NCI-H524 treated with DMSO at 0.1 percent for 48 hours (cell line): ENCODE measurements at regions not wholly inside any gene's neighbourhood (a gene's known extent, or its start where the extent isn't known, plus 50 kb on each side); places are given as distances from the start of the nearest gene placed in this dataset.
"Not testable (repeated sequence)": the region's sequence is repeated elsewhere in the genome, so short reads cannot be mapped to it uniquely, and the experiment has no call there.

ENCODE experiments used
- DNase-seq: peaks from one replicate; lab custom pipeline; 2025; lab: John Stamatoyannopoulos, UW

- DNase-seq: not testable (repeated sequence)
These were observed 116.0 kb downstream of the PMAIP1 start for GRCh38 chr18:60015826-60016225.

DNA sequence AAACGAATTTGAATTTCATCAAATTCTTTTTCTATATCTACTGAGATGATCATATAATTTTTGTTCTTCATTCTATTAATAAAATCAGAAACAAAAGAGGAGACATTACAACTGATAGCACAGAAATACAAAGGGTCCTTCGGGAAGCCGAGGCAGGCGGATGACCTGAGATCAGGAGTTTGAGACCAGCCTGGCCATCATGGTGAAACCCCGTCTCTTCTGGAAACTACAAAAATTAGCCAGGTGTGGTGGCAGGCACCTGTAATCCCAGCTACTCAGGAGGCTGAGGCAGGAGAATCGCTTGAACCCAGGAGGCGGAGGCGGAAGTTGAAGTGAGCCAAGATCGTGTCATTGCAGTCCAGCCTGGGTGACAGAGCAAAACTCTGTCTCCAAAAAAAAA is 113.4 kb downstream of the PMAIP1 start:
- DNase-seq: not testable (repeated sequence)

GRCh38 chr18:60010984-60011383 is 111.2 kb downstream of the PMAIP1 start:
- DNase-seq: no peak

- DNase-seq: no peak
These were observed 110.7 kb downstream of the PMAIP1 start for GRCh38 chr18:60010513-60010912.

- no peak for DNase-seq
These were observed 107.9 kb downstream of the PMAIP1 start for GRCh38 chr18:60007661-60008060.

DNA sequence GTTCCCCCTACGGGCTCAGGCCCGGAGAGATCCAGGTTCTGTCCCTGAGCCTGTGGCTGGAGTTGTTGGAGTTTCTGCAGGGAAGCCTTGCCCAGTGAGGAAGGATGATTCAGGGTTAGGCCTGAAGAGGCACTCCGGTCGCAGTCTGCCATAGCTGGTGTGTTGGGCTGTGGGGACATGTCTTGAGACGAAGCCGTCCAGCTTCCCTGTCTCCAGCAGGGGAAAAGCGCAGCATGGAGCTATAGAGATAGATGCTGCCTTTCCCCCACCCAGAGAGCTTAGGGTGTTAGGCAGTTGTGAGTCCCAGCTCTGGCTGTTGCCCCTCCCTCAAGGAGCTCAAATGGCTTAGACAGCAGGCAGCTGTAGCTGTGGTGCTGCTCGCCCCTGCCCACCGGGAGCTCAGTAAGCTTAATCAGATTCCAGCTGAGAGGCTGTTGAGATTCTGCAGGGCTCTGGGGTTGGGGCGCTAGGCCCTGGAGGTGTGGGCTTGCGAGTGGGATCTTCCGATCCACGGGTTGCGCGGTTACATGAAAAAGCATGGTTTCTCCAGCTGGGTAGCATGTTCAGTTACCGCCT is 103.9 kb downstream of the PMAIP1 start:
- DNase-seq: no peak

- DNase-seq: no peak
These were observed 96.7 kb downstream of the PMAIP1 start for GRCh38 chr18:59996370-59996966.

DNA sequence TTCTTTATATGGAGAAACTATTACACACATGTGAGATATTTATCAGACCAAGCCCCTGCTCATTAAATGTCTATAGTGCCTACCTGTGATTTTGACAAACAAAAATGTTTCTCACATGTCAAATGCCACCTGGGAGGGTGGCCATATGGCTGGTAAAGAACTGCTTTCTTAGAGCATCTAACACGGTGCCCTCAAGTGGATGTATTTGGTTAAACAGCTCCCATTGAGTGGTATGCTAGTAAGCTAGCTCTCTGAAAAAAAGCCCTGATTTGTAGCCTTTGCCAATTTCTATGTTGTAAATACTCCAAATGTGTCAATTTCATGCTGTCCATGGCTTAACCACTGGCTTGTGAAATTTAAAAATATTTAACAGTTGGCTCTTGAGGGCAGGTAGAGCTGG is 94.6 kb downstream of the PMAIP1 start:
- peak; percentile 15 for DNase-seq

GRCh38 chr18:59993560-59993959 is 93.8 kb downstream of the PMAIP1 start:
- no peak for DNase-seq

- no peak for DNase-seq
These were observed 90.5 kb downstream of the PMAIP1 start for GRCh38 chr18:59990121-59990823.

DNA sequence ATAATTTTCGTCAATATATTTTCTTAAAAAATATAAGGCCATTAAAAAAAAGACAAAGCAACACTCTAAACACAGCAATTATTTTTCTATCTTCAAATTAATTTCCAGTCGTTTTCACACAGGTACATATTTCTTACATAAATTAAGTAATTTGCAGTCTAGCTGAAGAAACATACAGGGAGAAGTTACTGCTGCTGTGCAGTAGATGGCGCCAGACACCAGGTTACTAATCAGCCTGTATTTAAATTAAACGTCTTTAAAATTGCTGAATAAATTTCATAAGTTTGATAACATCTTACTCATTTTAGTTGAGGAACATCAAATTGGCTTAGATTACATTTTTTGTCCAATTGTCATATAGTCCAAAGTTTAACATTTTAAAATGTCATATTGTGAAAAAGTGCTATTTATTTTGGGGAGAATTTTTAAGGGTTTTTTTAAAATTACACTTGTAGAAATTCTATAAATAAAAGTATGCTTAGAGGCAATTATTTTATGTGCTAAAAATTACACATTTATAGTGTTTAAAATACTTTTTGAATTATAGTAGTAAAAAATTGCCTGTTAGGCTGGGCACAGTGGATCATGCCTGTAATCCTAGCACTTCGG is 88.4 kb downstream of the PMAIP1 start:
- peak; percentile 9 for DNase-seq

DNA sequence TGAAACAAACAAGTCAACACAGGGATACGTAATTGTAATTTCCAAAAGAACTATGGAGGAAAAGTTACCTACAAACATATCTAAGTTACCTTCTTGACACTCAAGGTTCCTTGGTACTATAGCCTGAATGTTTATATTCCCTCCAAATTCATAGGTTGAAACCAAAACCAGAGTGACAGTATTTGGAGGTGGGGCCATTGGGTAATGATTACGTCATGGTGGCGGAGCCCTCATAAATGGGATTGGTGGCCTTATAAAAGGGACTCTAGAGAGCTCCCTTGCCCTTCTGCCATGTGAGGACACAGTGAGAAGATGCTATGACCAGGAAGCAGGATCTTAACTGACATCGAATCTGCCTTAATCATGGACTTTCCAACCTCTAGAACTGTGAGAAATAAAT is 87.3 kb downstream of the PMAIP1 start:
- no peak for DNase-seq

GRCh38 chr18:59986139-59986538 is 86.3 kb downstream of the PMAIP1 start:
- no peak for DNase-seq

DNA sequence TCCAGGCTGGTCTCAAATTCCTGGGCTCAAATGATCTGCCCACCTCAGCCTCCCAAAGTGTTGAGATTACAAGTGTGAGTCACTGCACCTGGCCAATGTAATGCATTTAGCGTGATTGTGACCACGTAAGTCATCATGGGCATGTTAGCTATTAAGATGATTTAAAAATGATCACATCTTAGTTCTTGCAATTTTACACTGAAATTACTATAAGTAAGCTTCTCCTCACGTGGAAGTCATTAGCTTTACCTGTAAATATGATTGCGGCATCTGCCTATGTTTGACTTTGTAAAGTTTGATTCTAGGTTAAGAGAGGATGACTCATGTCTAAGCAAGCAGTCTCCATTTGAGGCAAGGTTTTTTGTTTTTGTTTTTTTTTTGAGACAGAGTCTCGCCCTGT is 85.5 kb downstream of the PMAIP1 start:
- DNase-seq: no peak

GRCh38 chr18:59983506-59983905 is 83.7 kb downstream of the PMAIP1 start:
- no peak for DNase-seq

DNA sequence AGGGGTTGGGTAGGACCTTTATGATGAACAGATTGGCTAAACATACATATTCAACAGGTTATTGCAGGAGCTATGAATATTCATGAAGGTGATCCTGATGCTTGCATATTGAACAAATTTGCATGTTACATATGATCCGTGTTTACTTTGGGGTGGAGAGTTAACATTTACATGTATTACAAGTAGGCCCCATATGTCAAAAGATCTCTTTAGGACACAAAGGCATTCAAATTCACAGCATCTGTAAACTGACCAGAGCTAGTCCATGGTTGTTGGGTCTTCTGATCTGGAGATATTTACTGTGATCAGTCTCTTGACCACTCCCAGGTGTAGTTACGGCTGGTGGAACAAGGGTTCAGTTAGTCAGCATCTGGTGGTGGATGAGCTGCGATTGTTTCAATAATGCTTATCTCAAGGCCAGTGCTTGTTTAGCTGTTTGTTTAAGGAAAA is 80.4 kb downstream of the PMAIP1 start:
- no peak for DNase-seq

GRCh38 chr18:59971871-59972428 is 72.2 kb downstream of the PMAIP1 start:
- no peak for DNase-seq

- DNase-seq: not testable (repeated sequence)
These were observed 71.3 kb downstream of the PMAIP1 start for GRCh38 chr18:59971144-59971543.

- DNase-seq: not testable (repeated sequence)
These were observed 69.8 kb downstream of the PMAIP1 start for GRCh38 chr18:59969477-59970028.

DNA sequence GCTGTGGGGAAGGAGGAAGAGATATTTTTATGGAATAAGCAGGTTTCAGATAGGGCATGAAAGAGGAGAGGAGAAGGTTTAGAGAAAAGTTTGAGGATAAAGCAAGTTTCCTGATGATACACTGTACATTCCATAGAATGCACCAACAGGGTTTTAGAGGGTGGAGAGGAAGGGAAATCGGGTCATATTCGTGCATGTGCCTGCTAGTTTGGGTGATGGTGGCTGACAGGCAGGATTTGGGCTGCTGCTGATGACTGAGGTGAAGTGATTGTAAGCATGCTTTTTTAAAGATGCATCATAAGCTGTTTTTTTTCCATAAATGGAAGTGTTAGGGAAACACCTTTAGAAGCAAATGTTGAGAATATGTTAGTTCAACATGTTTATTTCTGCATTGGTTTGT is 68.8 kb downstream of the PMAIP1 start:
- no peak for DNase-seq

GRCh38 chr18:59967878-59968277 is 68.1 kb downstream of the PMAIP1 start:
- DNase-seq: no peak

DNA sequence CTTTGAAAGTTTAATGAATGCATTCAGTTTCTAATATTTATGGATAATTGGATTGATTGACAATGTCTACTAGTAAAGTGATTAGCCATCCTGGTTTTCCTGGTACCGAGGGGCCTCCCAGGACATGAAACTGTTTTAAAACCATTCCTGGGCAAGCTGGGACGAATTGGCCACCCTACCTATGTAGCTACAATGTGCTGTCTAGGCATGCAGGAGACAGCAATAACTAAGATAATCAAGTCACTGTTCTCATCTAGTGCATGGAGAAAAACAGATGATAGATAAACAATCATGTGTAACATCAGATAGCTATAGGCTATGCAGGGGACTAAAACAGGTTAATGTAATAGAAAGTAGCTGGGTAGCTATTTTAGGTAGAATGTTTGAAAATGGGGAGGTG is 67.1 kb downstream of the PMAIP1 start:
- no peak for DNase-seq
